Vagina (tissue), 2 donors: ENCODE measurements at regions not wholly inside any gene's neighbourhood (a gene's known extent, or its start where the extent isn't known, plus 50 kb on each side); places are given as distances from the start of the nearest gene placed in this dataset.

Source experiments
- CTCF ChIP-seq, 3 experiments: fragments of 450-650 bp in 2 of 3; fragments of 200-600 bp in 1 of 3; sonication (generic) in 1 of 3; IDR thresholded peaks; one replicate each; pipeline ENCODE4 v1.5.1; 2017 to 2019; ENCODE audit warnings: antibody characterized with exemption in 3 of 3, mild to moderate bottlenecking in 2 of 3, moderate library complexity in 2 of 3
- POLR2A ChIP-seq, 2 donors: fragments of 450-650 bp; IDR thresholded peaks; one replicate each; pipeline ENCODE4 v1.6.1; 2017; ENCODE audit warnings: antibody characterized with exemption in 2 of 2, mild to moderate bottlenecking in 2 of 2, moderate library complexity in 2 of 2
- POLR2AphosphoS5 ChIP-seq, 2 donors: sonication (generic); formaldehyde crosslinking; IDR thresholded peaks; one replicate each; pipeline ENCODE4 v1.9.0; 2017; ENCODE audit warnings: antibody characterized with exemption in 2 of 2, mild to moderate bottlenecking in 2 of 2, low read depth in 1 of 2; ENCODE audit not compliant: insufficient read depth in 1 of 2

GRCh38 chr7:79949778-79950177, 184.9 kb upstream of the GNAI1 start:
- TF ChIP-seq CTCF (IDR thresholded peaks at IDR 0.05), result no peak
- no peak for TF ChIP-seq POLR2A (IDR thresholded peaks at IDR 0.05)
- TF ChIP-seq POLR2AphosphoS5 (IDR thresholded peaks at IDR 0.05; ENCODE audit: insufficient read depth in 1 of 2, low read depth in 1 of 2), result no peak
